Left ventricle myocardium inferior (tissue), 1 donor: ENCODE measurements at regions not wholly inside any gene's neighbourhood (a gene's known extent, or its start where the extent isn't known, plus 50 kb on each side); places are given as distances from the start of the nearest gene placed in this dataset.

Experiments
- DNase-seq: peaks from one replicate; pipeline ENCODE4 v3.0.0-alpha.2; 2020
- H3K27ac ChIP-seq: fragments of 200-600 bp; replicated peaks from 2 replicates; pipeline ENCODE4 v1.8.0; 2021
- H3K27me3 ChIP-seq: fragments of 200-600 bp; 2 replicates; pipeline ENCODE4 v1.8.0; 2021; ENCODE audit warnings: low read depth
- H3K36me3 ChIP-seq: fragments of 200-600 bp; 2 replicates; pipeline ENCODE4 v1.8.0; 2021
- H3K4me1 ChIP-seq: fragments of 200-600 bp; 2 replicates; pipeline ENCODE4 v1.8.0; 2021
- H3K4me3 ChIP-seq: fragments of 200-600 bp; 2 replicates; pipeline ENCODE4 v1.8.0; 2021; ENCODE audit warnings: mild to moderate bottlenecking, moderate library complexity
- H3K9me3 ChIP-seq: fragments of 200-600 bp; replicated peaks from 2 replicates; pipeline ENCODE4 v1.8.0; 2021
- CTCF ChIP-seq: fragments of 200-600 bp; IDR thresholded peaks from 2 replicates; pipeline ENCODE4 v1.8.0; 2021; ENCODE audit warnings: antibody characterized with exemption, mild to moderate bottlenecking, borderline replicate concordance
- intact Hi-C: fragments of 100-400 bp; cut with micrococcal nuclease; formaldehyde crosslinking; loops from one replicate; pipeline ENCODE4 v1.11.0; 2022
- donor health status: DM: no; HTN: yes; CAD: no; lungs with severe emphysema.

- Histone ChIP-seq H3K4me3 (no peak overlapping the region), H3K27me3 (no peaks in the 10 kb centered on the region), H3K4me1 (no peaks in the 10 kb centered on the region), H3K36me3 (no peaks in the 10 kb centered on the region), H3K27ac (no peak overlapping the region), H3K9me3 (peaks cover 6% of the 10 kb centered on the region)
- intact Hi-C loops, result no loop called here
- no peak for DNase-seq
- no peak for TF ChIP-seq CTCF
Measured at GRCh38 chr13:86841264-86841663, 829.9 kb upstream of the SLITRK5 start.

- Histone ChIP-seq H3K36me3 (no peaks in the 10 kb centered on the region), H3K27ac (no peak overlapping the region), H3K4me3 (no peak overlapping the region), H3K4me1 (no peaks in the 10 kb centered on the region), H3K9me3 (no peaks in the 10 kb centered on the region), H3K27me3 (no peaks in the 10 kb centered on the region)
- intact Hi-C loops, result no loop called here
- TF ChIP-seq CTCF, result no peak
- no peak for DNase-seq
Measured at GRCh38 chr13:86846501-86846900, 824.7 kb upstream of the SLITRK5 start.

- Histone ChIP-seq H3K27ac (no peak overlapping the region), H3K36me3 (no peaks in the 10 kb centered on the region), H3K4me1 (no peaks in the 10 kb centered on the region), H3K9me3 (no peaks in the 10 kb centered on the region), H3K4me3 (no peak overlapping the region), H3K27me3 (no peaks in the 10 kb centered on the region)
- TF ChIP-seq CTCF, result no peak
- intact Hi-C loops, result no loop called here
- DNase-seq, result no peak
Measured at GRCh38 chr13:86848716-86849115, 822.5 kb upstream of the SLITRK5 start.

- intact Hi-C loops, result no loop called here
- H3K27ac ChIP-seq, result no peak overlapping the region
- H3K36me3 ChIP-seq, result no peaks in the 10 kb centered on the region
- H3K27me3 ChIP-seq, result no peaks in the 10 kb centered on the region
- no peaks in the 10 kb centered on the region for H3K4me1 ChIP-seq
- H3K9me3 ChIP-seq, result no peaks in the 10 kb centered on the region
- no peak for DNase-seq
- H3K4me3 ChIP-seq, result no peak overlapping the region
- TF ChIP-seq CTCF, result no peak
Measured at GRCh38 chr13:86856991-86857390, 814.2 kb upstream of the SLITRK5 start.

GRCh38 chr13:86858216-86858615, 813.0 kb upstream of the SLITRK5 start:
- intact Hi-C loops, result no loop called here
- no peak for TF ChIP-seq CTCF
- H3K27me3 ChIP-seq, result no peaks in the 10 kb centered on the region
- H3K9me3 ChIP-seq, result no peaks in the 10 kb centered on the region
- H3K4me1 ChIP-seq, result no peaks in the 10 kb centered on the region
- H3K4me3 ChIP-seq, result no peak overlapping the region
- DNase-seq, result no peak
- no peaks in the 10 kb centered on the region for H3K36me3 ChIP-seq
- H3K27ac ChIP-seq, result no peak overlapping the region

- intact Hi-C loops, result no loop called here
Measured at GRCh38 chr13:86862137-86862536, 809.0 kb upstream of the SLITRK5 start.

More at GRCh38 chr13:86862137-86862536, 809.0 kb upstream of the SLITRK5 start:
- DNase-seq, result no peak
- Histone ChIP-seq H3K9me3 (no peaks in the 10 kb centered on the region), H3K27me3 (no peaks in the 10 kb centered on the region), H3K27ac (no peak overlapping the region), H3K36me3 (no peaks in the 10 kb centered on the region), H3K4me1 (no peaks in the 10 kb centered on the region), H3K4me3 (no peak overlapping the region)
- no peak for TF ChIP-seq CTCF
